DOHH2 (cell line): ENCODE measurements at regions not wholly inside any gene's neighbourhood (a gene's known extent, or its start where the extent isn't known, plus 50 kb on each side); places are given as distances from the start of the nearest gene placed in this dataset.

ENCODE experiments used
- CTCF ChIP-seq: fragments of 200-600 bp; sonication (generic); IDR thresholded peaks from one replicate; pipeline ENCODE4 v1.5.1; 2014; ENCODE audit warnings: antibody characterized with exemption, mild to moderate bottlenecking, low read depth, low read length; ENCODE audit not compliant: poor library complexity, severe bottlenecking
- EZH2phosphoT487 ChIP-seq: fragments of 200-600 bp; sonication (generic); IDR thresholded peaks from 2 replicates; pipeline ENCODE4 v1.6.1; 2017; ENCODE audit warnings: borderline replicate concordance, mild to moderate bottlenecking, antibody characterized with exemption, low read length, moderate library complexity, mixed read lengths

- TF ChIP-seq CTCF (no peak), EZH2phosphoT487 (no peak)
These were observed 76.3 kb upstream of the IGLL5 start for GRCh38 chr22:22811016-22812009.
